ENCODE measurements at regions not wholly inside any gene's neighbourhood (a gene's known extent, or its start where the extent isn't known, plus 50 kb on each side); places are given as distances from the start of the nearest gene placed in this dataset.
"Not testable (repeated sequence)": the region's sequence is repeated elsewhere in the genome, so short reads cannot be mapped to it uniquely, and the experiment has no call there.

- no peak for DNase-seq (ENCODE audit: low read depth, low spot score)
These were observed 117.5 kb upstream of the HGF start for GRCh38 chr7:81887098-81888090.

GRCh38 chr7:81886211-81886764 lies 116.4 kb upstream of the HGF start:
- no peak for DNase-seq (ENCODE audit: low read depth, low spot score)

GRCh38 chr7:81884817-81885216 lies 115.0 kb upstream of the HGF start:
- DNase-seq (ENCODE audit: low read depth, low spot score), result no peak

DNA sequence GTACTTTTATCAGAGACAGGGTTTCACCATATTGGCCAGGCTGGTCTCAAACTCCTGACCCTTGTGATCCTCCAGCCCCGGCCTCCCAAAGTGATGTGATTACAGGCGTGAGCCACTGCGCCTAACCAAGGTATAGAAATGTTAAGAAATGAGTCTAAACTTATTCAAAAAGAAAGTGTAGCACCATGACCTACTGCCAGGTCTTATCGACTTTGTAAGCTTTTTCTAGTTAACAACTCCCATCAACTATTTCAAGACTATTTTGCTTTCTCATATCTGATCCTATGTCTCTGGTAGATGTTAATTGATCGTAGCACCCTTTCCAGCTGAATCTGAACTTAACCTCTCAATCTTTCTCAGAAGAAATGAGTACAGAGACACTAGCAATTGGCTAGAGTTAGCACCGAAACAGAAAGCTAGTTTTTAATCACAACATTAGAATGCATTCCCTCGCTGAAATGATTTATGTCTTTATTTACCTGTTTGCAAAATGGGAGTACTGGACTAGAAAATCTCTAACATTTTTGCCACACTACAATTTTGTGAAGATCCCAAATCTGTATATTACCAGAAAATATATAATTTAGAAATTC lies 114.0 kb upstream of the HGF start:
- DNase-seq (ENCODE audit: low read depth, low spot score), result no peak

DNA sequence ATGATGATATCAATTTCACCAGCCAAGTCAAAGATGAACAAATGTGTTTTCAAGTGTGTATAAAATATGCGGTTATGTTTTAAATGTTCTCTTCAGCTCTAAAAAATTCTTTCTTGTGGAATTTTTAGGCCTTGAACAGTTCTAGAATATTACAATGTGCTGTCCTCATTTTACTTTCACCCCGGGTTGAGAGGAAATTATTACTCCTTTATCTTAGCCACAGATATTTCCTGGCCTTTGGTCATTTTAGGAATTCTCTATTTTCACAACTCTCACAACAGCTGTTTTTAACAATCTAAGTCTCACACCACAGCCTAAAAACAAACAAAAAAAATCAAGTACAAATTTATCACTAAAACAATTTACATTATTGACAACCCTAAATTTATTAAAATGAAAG lies 112.2 kb upstream of the HGF start:
- DNase-seq (ENCODE audit: low read depth, low spot score), result no peak

DNA sequence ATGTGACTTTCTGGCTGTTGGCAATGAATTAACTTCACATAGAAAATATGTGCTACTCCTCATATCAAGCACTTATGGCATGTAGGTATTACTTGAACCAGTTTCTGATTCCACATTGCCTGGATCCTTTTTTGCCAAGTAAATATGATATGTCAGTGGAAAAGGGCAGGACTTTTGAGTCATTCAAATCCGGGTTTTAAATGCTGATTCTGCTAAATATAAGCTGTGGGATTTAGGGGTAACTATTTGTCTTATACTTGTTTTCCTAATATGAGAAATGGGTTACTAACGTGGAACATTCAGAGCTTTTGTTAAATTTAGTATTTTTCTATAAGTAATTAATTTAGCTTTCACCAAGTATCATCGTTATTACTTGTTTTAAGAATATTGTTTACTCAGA lies 108.0 kb upstream of the HGF start:
- no peak for DNase-seq (ENCODE audit: low read depth, low spot score)

GRCh38 chr7:81873559-81873958 lies 103.7 kb upstream of the HGF start:
- no peak for DNase-seq (ENCODE audit: low read depth, low spot score)

GRCh38 chr7:81871606-81872265 lies 101.9 kb upstream of the HGF start:
- no peak for DNase-seq (ENCODE audit: low read depth, low spot score)

GRCh38 chr7:81870608-81871007 lies 100.8 kb upstream of the HGF start:
- no peak for DNase-seq (ENCODE audit: low read depth, low spot score)

- no peak for DNase-seq (ENCODE audit: low read depth, low spot score)
These were observed 99.8 kb upstream of the HGF start for GRCh38 chr7:81869670-81870069.

DNA sequence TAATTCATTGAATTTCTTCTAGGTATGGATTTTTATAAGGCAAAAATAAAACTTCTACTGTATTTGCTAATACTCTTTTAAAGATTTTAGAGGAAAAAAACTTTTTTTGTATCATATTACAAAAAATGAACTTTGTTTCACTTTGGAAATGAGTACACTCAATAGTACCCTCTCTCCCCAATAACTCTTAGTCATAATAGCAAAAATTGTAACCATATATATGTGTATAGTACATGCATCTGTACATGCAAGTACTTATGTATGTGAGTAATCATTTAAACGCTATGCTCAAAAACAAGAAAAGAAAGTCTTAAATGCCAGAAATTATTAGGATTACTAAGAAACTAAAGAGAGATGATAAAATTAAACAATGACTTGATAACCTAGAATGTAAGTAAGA lies 95.9 kb upstream of the HGF start:
- no peak for DNase-seq (ENCODE audit: low read depth, low spot score)

DNA sequence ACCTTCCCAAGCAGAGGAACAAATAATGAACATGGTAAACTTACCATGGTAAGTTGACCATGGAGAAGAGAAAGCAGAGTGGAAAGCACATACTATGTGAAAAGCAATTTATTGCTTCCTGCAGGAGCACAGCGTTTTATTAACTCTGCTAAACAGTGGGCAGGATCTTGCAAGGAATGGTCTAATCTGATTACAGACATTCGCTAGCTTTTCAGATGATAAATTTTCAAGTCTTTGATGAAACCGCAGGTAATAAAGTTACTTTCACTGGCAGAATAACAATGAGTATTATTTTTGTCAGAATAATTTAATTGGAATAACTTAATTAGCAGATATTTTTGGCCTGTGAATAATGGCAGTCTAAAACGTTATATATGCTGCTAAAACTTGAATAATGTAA lies 89.6 kb upstream of the HGF start:
- no peak for DNase-seq (ENCODE audit: low read depth, low spot score)

- DNase-seq (ENCODE audit: low read depth, low spot score), result peak; percentile 5
These were observed 89.0 kb upstream of the HGF start for GRCh38 chr7:81858820-81859219.

DNA sequence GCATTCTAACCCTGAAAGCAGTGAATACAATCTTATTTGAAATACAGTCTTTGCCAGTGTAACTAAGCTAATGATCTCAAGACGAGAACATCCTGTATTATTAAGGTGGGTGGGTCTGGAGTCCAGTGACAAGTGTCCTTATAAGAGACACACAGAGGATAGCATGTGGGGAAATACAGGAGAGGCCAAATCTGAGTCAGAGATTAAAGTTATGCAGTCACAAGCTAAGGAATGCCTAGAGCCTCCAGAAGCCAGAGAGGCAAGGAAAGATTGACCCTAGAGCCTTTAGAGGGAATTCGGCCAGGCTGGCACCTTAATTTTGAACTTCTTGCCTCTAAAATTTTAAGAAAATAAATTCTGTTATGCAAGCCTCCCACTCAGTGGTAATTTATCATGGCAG lies 87.5 kb upstream of the HGF start:
- DNase-seq (ENCODE audit: low read depth, low spot score), result peak; percentile 1

DNA sequence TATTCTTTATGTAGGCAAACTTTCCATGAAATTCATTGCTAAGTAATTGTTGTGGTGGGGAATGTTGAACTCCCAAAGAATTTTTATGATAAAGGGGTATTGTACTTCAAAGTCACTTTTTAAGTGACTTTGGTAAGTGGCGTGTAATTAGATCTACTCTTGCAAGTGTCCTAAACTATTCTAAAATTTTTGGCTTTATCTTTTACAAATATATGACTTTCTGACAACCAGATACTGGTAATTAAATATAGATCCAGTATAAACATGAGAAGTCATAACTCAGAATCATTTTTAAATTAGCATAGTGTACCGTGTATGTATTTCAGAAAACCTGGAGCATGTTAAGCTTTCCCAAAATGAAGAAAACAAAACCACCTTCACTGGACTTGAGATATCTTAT lies 84.7 kb upstream of the HGF start:
- no peak for DNase-seq (ENCODE audit: low read depth, low spot score)

- no peak for DNase-seq (ENCODE audit: low read depth, low spot score)
These were observed 82.9 kb upstream of the HGF start for GRCh38 chr7:81852701-81853100.

GRCh38 chr7:81851413-81851812 lies 81.6 kb upstream of the HGF start:
- DNase-seq (ENCODE audit: low read depth, low spot score), result no peak

DNA sequence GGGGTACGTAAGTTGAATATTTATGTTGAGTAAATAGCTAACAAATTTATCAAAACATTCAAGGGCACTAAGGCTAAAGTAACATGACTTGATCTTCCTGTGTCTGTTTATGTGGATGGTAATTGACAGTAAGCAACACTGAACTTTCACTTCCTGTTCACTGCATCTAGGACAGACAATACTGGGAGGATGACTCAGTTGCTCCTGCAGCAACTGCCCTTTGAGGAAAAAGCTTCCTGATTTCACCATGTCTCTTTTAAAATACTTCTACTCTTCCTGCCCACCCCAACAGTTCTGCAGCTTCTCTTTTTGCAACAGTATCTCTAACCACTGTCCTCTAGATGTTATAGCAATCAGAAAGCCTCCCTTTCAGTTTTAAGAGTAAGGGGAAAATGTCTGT lies 76.6 kb upstream of the HGF start:
- peak; percentile 7 for DNase-seq (ENCODE audit: low read depth, low spot score)

- DNase-seq (ENCODE audit: low read depth, low spot score), result no peak
These were observed 75.9 kb upstream of the HGF start for GRCh38 chr7:81845744-81846241.

GRCh38 chr7:81843657-81844056 lies 73.8 kb upstream of the HGF start:
- not testable (repeated sequence) for DNase-seq (ENCODE audit: low read depth, low spot score)

- no peak for DNase-seq (ENCODE audit: low read depth, low spot score)
These were observed 72.5 kb upstream of the HGF start for GRCh38 chr7:81842361-81842760.

GRCh38 chr7:81839708-81840369 lies 70.0 kb upstream of the HGF start:
- DNase-seq (ENCODE audit: low read depth, low spot score), result no peak

All from ELF-1 (cell line).